ENCODE measurements at regions not wholly inside any gene's neighbourhood (a gene's known extent, or its start where the extent isn't known, plus 50 kb on each side); places are given as distances from the start of the nearest gene placed in this dataset.

DNA sequence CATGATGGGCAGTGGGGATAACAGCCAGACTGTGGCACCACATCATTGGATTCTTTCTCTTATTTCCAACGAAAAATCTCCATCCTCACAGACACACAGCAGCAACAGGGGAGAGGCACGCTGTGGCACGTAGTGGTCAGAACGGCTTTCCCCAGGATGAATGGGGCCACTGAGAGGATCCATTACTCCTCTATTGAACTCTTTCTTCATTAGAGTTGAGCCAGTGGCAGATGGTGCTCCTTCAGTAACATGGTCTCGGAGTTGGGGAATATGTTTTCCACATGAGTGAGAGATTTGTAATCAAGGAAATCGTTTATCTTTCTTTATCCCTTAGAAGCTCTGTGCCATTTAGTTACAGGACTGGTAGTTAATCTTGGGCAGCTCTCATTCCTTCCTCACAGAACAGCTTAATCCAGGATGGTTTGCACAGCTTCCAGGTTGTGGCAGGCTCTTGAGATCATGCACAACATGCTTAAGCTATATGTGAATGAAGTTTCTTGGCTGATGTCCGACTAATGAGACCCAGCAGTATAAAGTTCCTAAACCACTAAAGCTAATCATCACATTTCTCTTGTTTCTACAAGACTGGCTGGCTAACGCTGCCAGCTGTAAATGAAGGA, 180.5 kb upstream of the SLC10A2 start:
- Histone ChIP-seq H3K36me3 (ENCODE audit: insufficient read depth) (no peaks in the 10 kb centered on the region), H3K27ac (ENCODE audit: low read depth) (no peak overlapping the region), H3K9me2 (ENCODE audit: insufficient read depth) (no peaks in the 10 kb centered on the region), H4K20me1 (replicated peaks; ENCODE audit: insufficient read depth) (no peaks in the 10 kb centered on the region), H3K27me3 (ENCODE audit: insufficient read depth) (no peaks in the 10 kb centered on the region), H3K79me2 (replicated peaks; ENCODE audit: insufficient read depth) (no peaks in the 10 kb centered on the region), H2AFZ (no peak overlapping the region), H3K4me2 (no peak overlapping the region), H3F3A (replicated peaks; ENCODE audit: low read depth) (no peaks in the 10 kb centered on the region), H3K4me1 (ENCODE audit: insufficient read depth) (no peaks in the 10 kb centered on the region), H3K4me3 (no peak overlapping the region)
- H3K4me3 Mint-ChIP-seq: no peak overlapping the region
- TF ChIP-seq, protein P1, sequence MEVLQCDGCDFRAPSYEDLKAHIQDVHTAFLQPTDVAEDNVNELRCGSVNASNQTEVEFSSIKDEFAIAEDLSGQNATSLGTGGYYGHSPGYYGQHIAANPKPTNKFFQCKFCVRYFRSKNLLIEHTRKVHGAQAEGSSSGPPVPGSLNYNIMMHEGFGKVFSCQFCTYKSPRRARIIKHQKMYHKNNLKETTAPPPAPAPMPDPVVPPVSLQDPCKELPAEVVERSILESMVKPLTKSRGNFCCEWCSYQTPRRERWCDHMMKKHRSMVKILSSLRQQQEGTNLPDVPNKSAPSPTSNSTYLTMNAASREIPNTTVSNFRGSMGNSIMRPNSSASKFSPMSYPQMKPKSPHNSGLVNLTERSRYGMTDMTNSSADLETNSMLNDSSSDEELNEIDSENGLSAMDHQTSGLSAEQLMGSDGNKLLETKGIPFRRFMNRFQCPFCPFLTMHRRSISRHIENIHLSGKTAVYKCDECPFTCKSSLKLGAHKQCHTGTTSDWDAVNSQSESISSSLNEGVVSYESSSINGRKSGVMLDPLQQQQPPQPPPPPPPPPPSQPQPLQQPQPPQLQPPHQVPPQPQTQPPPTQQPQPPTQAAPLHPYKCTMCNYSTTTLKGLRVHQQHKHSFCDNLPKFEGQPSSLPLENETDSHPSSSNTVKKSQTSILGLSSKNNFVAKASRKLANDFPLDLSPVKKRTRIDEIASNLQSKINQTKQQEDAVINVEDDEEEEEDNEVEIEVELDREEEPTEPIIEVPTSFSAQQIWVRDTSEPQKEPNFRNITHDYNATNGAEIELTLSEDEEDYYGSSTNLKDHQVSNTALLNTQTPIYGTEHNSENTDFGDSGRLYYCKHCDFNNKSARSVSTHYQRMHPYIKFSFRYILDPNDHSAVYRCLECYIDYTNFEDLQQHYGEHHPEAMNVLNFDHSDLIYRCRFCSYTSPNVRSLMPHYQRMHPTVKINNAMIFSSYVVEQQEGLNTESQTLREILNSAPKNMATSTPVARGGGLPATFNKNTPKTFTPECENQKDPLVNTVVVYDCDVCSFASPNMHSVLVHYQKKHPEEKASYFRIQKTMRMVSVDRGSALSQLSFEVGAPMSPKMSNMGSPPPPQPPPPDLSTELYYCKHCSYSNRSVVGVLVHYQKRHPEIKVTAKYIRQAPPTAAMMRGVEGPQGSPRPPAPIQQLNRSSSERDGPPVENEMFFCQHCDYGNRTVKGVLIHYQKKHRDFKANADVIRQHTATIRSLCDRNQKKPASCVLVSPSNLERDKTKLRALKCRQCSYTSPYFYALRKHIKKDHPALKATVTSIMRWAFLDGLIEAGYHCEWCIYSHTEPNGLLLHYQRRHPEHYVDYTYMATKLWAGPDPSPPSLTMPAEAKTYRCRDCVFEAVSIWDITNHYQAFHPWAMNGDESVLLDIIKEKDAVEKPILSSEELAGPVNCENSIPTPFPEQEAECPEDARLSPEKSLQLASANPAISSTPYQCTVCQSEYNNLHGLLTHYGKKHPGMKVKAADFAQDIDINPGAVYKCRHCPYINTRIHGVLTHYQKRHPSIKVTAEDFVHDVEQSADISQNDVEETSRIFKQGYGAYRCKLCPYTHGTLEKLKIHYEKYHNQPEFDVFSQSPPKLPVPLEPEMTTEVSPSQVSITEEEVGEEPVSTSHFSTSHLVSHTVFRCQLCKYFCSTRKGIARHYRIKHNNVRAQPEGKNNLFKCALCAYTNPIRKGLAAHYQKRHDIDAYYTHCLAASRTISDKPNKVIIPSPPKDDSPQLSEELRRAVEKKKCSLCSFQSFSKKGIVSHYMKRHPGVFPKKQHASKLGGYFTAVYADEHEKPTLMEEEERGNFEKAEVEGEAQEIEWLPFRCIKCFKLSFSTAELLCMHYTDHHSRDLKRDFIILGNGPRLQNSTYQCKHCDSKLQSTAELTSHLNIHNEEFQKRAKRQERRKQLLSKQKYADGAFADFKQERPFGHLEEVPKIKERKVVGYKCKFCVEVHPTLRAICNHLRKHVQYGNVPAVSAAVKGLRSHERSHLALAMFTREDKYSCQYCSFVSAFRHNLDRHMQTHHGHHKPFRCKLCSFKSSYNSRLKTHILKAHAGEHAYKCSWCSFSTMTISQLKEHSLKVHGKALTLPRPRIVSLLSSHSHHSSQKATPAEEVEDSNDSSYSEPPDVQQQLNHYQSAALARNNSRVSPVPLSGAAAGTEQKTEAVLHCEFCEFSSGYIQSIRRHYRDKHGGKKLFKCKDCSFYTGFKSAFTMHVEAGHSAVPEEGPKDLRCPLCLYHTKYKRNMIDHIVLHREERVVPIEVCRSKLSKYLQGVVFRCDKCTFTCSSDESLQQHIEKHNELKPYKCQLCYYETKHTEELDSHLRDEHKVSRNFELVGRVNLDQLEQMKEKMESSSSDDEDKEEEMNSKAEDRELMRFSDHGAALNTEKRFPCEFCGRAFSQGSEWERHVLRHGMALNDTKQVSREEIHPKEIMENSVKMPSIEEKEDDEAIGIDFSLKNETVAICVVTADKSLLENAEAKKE (CRISPR knock-in tag; IDR thresholded peaks at IDR 0.05): no peak
- TF ChIP-seq ZNF114 (CRISPR knock-in tag; IDR thresholded peaks at IDR 0.05): no peak
- no peak for DNase-seq (ENCODE audit: low spot score)
- ATAC-seq: no peak
- H3K36me3 Mint-ChIP-seq (ENCODE audit: low read depth): peaks cover 3% of the 10 kb centered on the region; the same call in 1 of the 3 replicates
- H3K9me3 Mint-ChIP-seq: peaks cover 5% of the 10 kb centered on the region; the same call in 1 of the 3 replicates
- H3K27me3 Mint-ChIP-seq (ENCODE audit: insufficient read depth, low read depth, poor library complexity): no peaks in the 10 kb centered on the region
- H3K27ac Mint-ChIP-seq: no peak overlapping the region
- no peaks in the 10 kb centered on the region for H3K4me1 Mint-ChIP-seq

DNA sequence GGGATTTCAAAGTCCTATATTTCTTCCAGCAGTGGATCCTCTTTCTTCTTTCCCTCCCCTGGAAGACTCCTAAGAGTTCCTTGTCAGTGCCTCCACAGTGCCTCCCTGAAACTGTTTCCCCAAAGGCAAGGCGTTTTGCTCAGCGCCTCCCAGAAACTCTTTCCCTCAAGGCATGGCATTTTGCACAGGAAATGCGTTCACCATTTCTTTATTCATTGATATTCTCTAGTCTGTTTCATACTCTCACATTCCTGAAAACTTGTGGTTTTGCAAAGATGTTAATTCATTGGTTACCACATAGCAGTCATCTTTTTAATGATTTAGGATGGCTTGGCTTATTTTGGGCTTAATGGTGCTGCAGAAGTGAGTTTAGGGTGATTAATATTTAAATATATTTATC, 177.3 kb upstream of the SLC10A2 start:
- Mint-ChIP-seq H3K27me3 (ENCODE audit: insufficient read depth, low read depth, poor library complexity) (no peaks in the 10 kb centered on the region), H3K9me3 (no peaks in the 10 kb centered on the region), H3K4me1 (no peaks in the 10 kb centered on the region), H3K4me3 (no peak overlapping the region), H3K27ac (no peak overlapping the region), H3K36me3 (ENCODE audit: low read depth) (no peaks in the 10 kb centered on the region)
- Histone ChIP-seq H3K79me2 (replicated peaks; ENCODE audit: insufficient read depth) (no peaks in the 10 kb centered on the region), H3K4me2 (no peak overlapping the region), H3K4me3 (no peak overlapping the region), H3K27me3 (ENCODE audit: insufficient read depth) (no peaks in the 10 kb centered on the region), H4K20me1 (replicated peaks; ENCODE audit: insufficient read depth) (no peaks in the 10 kb centered on the region), H2AFZ (no peak overlapping the region), H3K4me1 (ENCODE audit: insufficient read depth) (no peaks in the 10 kb centered on the region), H3F3A (replicated peaks; ENCODE audit: low read depth) (no peaks in the 10 kb centered on the region), H3K9me2 (ENCODE audit: insufficient read depth) (no peaks in the 10 kb centered on the region), H3K27ac (ENCODE audit: low read depth) (no peak overlapping the region), H3K36me3 (ENCODE audit: insufficient read depth) (no peaks in the 10 kb centered on the region)
- no peak for TF ChIP-seq CREB1 (CRISPR knock-in tag; IDR thresholded peaks at IDR 0.05; ENCODE audit: low read depth)
- TF ChIP-seq, protein P1 (CRISPR knock-in tag; IDR thresholded peaks at IDR 0.05): no peak
- ATAC-seq (no peak), DNase-seq (ENCODE audit: low spot score) (no peak)

Data from GM23338 (cell line).